Inflammatory macrophage treated with lipopolysaccharide for 4 hours (primary cell): ENCODE measurements at regions not wholly inside any gene's neighbourhood (a gene's known extent, or its start where the extent isn't known, plus 50 kb on each side); places are given as distances from the start of the nearest gene placed in this dataset.
"Not testable (repeated sequence)": the region's sequence is repeated elsewhere in the genome, so short reads cannot be mapped to it uniquely, and the experiment has no call there.

Source experiments
- DNase-seq: peaks from one replicate; pipeline ENCODE4 v3.0.0-alpha.2; 2020

DNA sequence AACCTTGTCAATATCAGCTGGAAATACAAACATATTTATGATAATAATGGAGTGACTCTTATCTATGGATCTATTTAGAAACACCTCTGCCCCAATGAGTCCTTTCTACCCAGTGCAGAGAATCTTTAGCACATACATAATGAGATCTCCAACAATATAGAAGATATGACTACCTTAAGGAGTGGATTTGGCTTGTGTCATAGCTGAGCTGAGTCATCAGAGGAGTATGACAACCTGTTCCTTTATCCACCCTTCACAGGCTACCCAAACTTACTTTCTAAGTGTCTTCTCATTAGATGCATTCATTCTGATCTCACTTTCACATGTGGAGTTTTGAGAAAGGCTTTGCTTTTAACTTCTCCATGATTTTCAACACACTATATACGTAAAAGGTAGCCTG is 1218.9 kb downstream of the DSC3 start:
- DNase-seq, result no peak

- DNase-seq, result no peak
Observed at GRCh38 chr18:29821544-29821943, 1221.0 kb downstream of the DSC3 start.

DNA sequence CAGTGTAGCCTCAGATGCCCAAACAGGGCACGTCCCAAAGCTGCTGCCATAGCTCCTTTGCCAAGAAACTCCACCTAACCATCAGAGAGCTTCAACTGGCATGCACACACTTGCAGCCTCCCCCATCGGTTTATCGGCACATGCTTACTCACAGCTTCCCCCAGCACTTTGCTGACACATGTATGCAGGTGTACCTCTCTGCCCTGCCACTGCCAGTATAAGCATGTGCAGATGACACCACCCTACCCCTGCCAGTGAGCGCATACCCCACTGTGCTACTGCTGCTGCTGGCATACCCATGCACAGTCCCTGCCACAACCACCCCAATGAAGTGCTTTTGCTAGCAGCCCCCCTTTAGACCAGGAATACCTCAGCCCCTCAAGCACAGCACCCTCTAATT is 1231.0 kb downstream of the DSC3 start:
- no peak for DNase-seq

DNA sequence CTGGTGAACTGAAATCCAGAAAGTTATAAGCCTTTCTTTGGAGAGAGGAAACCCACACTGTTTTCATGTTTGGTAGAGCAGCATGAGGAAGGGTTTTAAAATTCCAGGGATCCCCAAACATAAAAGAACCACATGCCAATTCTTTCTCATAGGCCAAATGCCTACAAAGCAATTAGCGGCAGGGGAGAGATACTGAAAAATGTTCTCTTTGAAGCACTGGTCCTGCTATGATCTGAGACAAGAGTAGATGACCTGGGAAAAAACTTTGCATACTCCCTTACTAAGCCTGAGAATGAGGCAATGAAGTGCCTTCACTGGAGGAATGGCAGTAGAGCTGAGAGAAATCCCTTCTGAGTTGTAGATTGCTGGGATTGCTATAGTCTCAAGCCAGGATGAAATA is 1261.7 kb downstream of the DSC3 start:
- no peak for DNase-seq

GRCh38 chr18:29779096-29779495 is 1263.4 kb downstream of the DSC3 start:
- no peak for DNase-seq

- no peak for DNase-seq
Observed at GRCh38 chr18:29753379-29753778, 1289.2 kb downstream of the DSC3 start.

DNA sequence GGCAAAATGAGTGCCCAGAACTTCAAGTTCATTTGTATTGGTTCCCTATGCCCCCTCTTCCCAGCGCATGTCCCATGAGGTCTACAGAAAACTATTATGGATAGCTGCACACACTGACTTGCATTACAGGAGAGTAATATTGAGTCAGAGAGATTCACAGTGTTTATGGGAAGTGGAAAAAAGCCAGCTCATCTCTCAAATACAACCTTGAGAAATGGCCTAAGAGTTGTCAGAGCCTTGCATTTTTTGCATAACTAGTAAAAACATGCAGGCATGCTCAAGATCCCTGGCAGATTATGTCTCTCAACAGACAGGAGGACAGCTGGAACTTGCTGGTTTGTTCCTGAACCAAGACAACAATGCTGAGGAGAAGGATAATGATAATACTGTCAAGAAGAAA is 1292.8 kb downstream of the DSC3 start:
- no peak for DNase-seq

DNA sequence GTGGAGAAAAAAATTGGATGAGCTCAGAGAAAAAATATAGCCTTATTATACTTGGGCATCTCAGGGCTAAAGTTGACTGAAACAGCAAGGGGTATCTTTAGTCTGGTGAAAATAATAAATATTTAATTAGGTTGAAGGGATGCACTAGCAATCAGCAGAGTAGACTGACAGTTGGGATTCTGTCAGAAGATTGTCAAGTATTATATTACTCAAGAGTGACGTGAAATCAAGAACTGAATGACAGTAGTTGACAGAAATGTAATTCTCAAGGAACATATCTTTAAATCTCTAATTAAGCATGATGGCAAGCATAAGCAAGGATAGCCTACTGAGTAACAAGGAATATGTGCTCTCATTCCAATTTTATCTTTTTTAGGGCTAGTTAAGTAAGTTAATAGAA is 1301.1 kb downstream of the DSC3 start:
- DNase-seq, result no peak

DNA sequence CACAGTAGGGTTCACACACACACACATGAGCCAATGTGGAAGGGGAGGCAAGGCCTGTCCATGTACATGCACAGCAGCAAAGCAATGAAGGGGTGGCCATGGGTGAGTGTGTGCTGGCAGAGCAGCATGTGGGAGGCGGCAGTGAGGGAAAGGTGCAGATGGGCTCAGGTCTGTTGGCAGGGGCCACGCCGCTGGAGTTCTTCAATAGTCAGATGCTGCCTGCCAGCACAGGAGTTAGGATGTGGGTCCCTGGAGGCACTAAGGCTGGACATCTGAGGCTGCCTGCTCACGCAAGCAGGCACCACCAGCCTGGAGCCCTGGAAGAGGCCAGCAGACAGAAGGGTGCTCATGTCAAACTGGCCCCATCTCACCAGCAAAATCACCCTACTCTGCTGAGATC is 1304.9 kb downstream of the DSC3 start:
- no peak for DNase-seq

GRCh38 chr18:29737190-29737589 is 1305.4 kb downstream of the DSC3 start:
- DNase-seq, result no peak

DNA sequence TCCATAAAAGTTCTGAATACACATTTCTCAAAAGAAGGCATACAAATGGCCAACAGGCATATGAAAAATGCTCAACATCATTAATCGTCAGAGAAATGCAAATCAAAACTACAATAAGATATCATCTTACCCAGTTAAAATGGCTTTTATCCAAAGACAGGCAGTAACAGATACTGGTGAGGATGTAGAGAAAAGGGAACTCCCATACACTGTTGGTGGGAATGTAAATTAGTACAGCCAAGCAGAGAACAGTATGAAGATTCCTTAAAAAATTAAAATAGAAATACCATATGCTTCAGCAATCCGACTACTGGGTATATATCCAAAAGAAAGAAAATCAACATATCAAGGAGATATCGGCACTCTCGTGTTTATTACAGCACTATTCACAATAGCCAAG is 1312.5 kb downstream of the DSC3 start:
- DNase-seq, result no peak

- DNase-seq, result no peak
Observed at GRCh38 chr18:29726646-29727045, 1315.9 kb downstream of the DSC3 start.

DNA sequence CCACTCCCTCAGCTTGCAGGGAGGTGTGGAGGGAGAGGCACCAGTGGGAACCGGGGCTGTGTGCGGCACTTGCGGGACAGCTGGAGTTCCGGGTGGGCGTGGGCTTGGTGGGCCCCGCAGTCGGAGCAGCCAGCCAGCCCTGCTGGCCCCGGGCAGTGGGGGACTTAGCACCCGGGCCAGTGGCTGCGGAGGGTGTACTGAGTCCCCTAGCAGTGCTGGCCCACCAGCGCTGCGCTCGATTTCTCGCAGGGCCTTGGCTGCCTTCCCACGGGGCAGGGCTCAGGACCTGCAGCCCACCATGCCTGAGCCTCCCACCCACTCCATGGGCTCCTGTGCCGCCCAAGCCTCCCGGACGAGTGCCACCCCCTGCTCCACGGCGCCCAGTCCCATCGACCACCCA is 1319.1 kb downstream of the DSC3 start:
- not testable (repeated sequence) for DNase-seq

GRCh38 chr18:29715960-29716359 is 1326.6 kb downstream of the DSC3 start:
- DNase-seq, result peak; percentile 1

- no peak for DNase-seq
Observed at GRCh38 chr18:29712785-29713184, 1329.8 kb downstream of the DSC3 start.

DNA sequence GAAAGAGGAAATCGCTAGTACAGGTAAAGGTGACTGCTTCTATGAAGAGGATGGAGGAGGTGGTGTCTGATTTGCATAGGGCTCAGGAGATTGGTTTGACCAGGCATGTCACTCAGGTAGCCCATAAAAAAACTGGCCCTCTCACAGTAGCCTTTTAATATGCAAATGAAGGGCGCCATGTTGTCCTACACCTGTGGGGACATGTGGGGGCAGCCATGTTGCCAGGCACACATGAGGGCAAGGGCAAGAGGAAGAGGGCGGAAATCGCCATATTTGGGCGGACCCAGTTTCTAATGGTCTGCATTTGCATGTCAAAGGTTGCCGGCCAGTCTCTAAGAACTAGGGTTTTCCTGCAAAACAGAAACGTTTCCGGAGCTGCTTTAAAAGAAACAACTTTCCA is 1330.6 kb downstream of the DSC3 start:
- no peak for DNase-seq

DNA sequence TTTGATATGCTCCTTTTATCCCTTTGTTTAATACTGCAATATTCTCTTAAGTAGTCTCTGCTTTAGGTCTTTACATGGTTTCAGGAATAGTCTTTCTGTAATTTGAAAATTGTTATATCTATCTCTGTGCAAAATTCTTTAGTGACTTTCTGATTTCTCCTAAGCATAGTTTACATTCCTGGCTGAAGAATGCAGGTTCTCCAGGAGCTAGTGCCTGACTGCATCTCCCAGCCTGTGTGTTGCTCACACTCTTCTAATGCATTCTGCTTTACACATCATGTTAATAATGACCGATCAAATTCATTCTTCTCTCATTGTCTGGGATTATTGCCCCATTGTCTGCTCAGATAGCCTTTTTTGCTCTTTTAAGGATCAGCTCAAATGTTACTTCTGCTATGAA is 1349.2 kb downstream of the DSC3 start:
- DNase-seq, result no peak

- DNase-seq, result no peak
Observed at GRCh38 chr18:29681578-29681977, 1361.0 kb downstream of the DSC3 start.

- no peak for DNase-seq
Observed at GRCh38 chr18:29664278-29665036, 1378.1 kb downstream of the DSC3 start.

GRCh38 chr18:29661924-29662323 is 1380.6 kb downstream of the DSC3 start:
- no peak for DNase-seq

GRCh38 chr18:29660777-29661176 is 1381.8 kb downstream of the DSC3 start:
- no peak for DNase-seq

- no peak for DNase-seq
Observed at GRCh38 chr18:29653671-29654215, 1388.8 kb downstream of the DSC3 start.

- DNase-seq, result no peak
Observed at GRCh38 chr18:29652797-29653196, 1389.7 kb downstream of the DSC3 start.

- DNase-seq, result no peak
Observed at GRCh38 chr18:29651122-29651680, 1391.3 kb downstream of the DSC3 start.

DNA sequence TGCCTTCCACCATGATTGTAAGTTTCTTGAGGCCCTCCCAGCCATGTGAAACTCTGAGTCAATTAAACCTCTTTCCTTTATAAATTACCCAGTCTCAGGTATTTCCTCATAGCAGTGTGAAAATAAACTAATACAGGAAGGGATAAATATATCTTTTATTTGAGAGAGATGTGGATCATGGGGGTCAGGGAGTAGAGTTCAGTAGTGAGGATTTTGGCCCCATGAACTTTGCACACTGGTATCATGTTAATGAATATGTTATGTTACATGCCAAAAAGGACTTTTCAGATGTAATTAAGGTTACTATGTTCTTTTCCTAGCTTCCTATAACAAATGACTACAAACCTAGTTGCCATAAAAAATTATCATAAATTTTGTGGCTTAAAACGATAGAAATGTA is 1393.7 kb downstream of the DSC3 start:
- no peak for DNase-seq
